Amniotic epithelial cell (primary cell): ENCODE measurements at regions not wholly inside any gene's neighbourhood (a gene's known extent, or its start where the extent isn't known, plus 50 kb on each side); places are given as distances from the start of the nearest gene placed in this dataset.
"Not testable (repeated sequence)": the region's sequence is repeated elsewhere in the genome, so short reads cannot be mapped to it uniquely, and the experiment has no call there.

Experiments used
- DNase-seq: peaks from one replicate; pipeline ENCODE4 v3.0.0-alpha.2; 2010; ENCODE audit warnings: low read depth

DNA sequence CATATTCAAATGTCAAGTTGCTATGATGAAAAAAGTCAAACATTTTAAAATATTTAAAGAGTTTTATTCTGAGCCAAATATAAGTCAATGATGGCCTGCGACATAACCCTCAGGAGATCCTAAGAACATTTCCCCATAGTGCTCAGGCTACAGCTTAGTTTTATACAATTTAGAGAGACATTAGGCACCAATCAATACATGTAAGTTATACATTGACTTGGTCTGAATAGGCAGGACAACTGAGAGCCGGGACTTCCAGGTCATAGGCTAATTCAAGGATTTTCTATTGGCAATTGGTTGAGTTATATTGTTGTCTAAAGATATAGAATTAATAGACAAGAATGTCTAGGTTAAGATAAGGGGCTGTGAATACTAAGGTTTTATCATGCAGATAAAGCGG, 64.5 kb downstream of the UGT2B28 start:
- not testable (repeated sequence) for DNase-seq

GRCh38 chr4:69348746-69349145, 68.5 kb downstream of the UGT2B28 start:
- not testable (repeated sequence) for DNase-seq

- DNase-seq = peak; percentile 10
Observed at GRCh38 chr4:69360271-69360670, 80.0 kb downstream of the UGT2B28 start.

DNA sequence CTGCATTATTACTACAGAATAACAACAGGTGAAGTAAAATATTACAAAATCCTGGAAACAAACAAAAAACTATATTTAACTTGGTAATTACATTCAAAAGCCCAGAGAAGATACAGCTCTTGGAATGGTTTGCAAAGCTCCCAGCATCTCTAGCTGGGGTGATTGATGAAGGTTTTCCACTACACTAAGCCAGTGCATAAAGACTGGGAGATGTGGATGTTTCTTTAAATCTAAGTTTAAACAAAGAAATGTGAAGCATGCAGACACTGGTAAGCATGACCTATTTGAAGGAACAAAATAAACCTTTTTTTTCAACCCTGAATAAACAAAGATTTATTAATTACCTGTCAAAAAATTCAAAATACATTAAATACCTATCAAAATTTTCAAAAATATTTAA, 80.5 kb downstream of the UGT2B28 start:
- not testable (repeated sequence) for DNase-seq

- DNase-seq = no peak
Observed at GRCh38 chr4:69362351-69362750, 82.1 kb downstream of the UGT2B28 start.

GRCh38 chr4:69367664-69368063, 87.4 kb downstream of the UGT2B28 start:
- DNase-seq = peak; percentile 3

- DNase-seq = no peak
Observed at GRCh38 chr4:69376450-69376849, 96.2 kb downstream of the UGT2B28 start.

GRCh38 chr4:69377562-69377961, 97.3 kb downstream of the UGT2B28 start:
- DNase-seq = no peak

- DNase-seq = no peak
Observed at GRCh38 chr4:69383281-69383680, 103.0 kb downstream of the UGT2B28 start.

DNA sequence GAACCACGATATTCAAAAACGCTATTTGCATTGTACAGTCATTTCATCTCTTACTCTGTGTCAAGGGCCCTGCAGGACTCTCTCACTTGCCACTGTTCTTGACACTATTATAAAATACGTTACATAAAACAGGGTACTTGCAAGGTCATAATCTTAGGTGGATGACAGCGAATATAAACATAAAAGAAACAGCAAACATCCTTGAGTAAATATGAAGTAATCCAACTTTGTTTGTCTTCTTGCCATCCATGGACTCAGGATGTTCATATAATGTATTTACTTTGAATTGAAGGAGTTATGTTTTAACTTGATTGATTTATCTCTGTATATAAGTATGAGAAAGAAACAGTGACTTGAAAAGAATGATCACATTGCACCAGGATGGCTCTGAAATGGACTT, 106.6 kb downstream of the UGT2B4 start:
- DNase-seq = not testable (repeated sequence)

- DNase-seq = no peak
Observed at GRCh38 chr4:69408451-69408850, 87.3 kb downstream of the UGT2B4 start.

GRCh38 chr4:69411981-69412380, 83.7 kb downstream of the UGT2B4 start:
- not testable (repeated sequence) for DNase-seq

- DNase-seq = not testable (repeated sequence)
Observed at GRCh38 chr4:69424722-69425121, 71.0 kb downstream of the UGT2B4 start.
